ENCODE measurements at regions not wholly inside any gene's neighbourhood (a gene's known extent, or its start where the extent isn't known, plus 50 kb on each side); places are given as distances from the start of the nearest gene placed in this dataset.
A peak's percentile ranks its signal among the peaks of the same experiment; 100 is the strongest.

GRCh38 chr15:85298366-85298765 is 82.0 kb upstream of the AKAP13 start:
- ATAC-seq = no peak
- intact Hi-C loops (cut with DNase I) = loop anchor here (10.0 kb wide), 1 partner anchor 196 kb away; no protein-coding TSS in a partner anchor
- DNase-seq (ENCODE audit: low spot score) = no peak

DNA sequence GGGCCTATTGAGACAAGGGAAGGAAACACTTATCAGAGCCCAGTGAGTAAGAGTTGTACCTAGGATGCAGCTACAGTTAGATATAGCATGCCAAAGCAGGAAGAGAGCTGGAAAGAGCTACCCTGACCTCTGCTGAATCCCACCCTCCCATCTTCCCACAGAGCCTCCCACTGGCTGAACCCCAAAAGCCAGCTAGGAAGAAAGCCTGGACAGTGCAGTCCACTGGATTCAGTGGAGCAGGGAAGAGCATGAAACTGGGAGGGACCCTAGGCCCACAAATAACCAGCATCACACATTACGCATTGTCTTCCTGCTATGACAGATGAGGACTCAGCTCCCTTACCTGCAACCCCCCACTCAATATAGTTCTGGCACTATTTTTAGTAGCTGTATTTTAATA is 81.5 kb upstream of the AKAP13 start:
- intact Hi-C loops (cut with DNase I) = loop anchor here (10.0 kb wide), 1 partner anchor 196 kb away; no protein-coding TSS in a partner anchor
- DNase-seq (ENCODE audit: low spot score) = no peak
- ATAC-seq = no peak

GRCh38 chr15:85302271-85302670 is 78.1 kb upstream of the AKAP13 start:
- no peak for ATAC-seq
- no peak for DNase-seq (ENCODE audit: low spot score)
- intact Hi-C loops (cut with DNase I) = no loop called here

- intact Hi-C loops (cut with DNase I) = no loop called here
- DNase-seq (ENCODE audit: low spot score) (no peak), ATAC-seq (no peak)
These were observed 75.4 kb upstream of the AKAP13 start for GRCh38 chr15:85305050-85305449.

GRCh38 chr15:85306946-85307686 is 73.3 kb upstream of the AKAP13 start:
- intact Hi-C loops (cut with DNase I) = no loop called here
- no peak for ATAC-seq
- no peak for DNase-seq (ENCODE audit: low spot score)

GRCh38 chr15:85307687-85308045 is 72.7 kb upstream of the AKAP13 start:
- intact Hi-C loops (cut with DNase I) = no loop called here
- DNase-seq (ENCODE audit: low spot score) (no peak), ATAC-seq (no peak)

GRCh38 chr15:85311647-85312046 is 68.8 kb upstream of the AKAP13 start:
- intact Hi-C loops (cut with DNase I) = no loop called here
- DNase-seq (ENCODE audit: low spot score) (no peak), ATAC-seq (no peak)

- ATAC-seq = no peak
- intact Hi-C loops (cut with DNase I) = no loop called here
- DNase-seq (ENCODE audit: low spot score) = no peak
These were observed 67.9 kb upstream of the AKAP13 start for GRCh38 chr15:85312486-85312885.

- intact Hi-C loops (cut with DNase I) = no loop called here
- DNase-seq (ENCODE audit: low spot score) = no peak
- ATAC-seq = peak; percentile 44
These were observed 67.5 kb upstream of the AKAP13 start for GRCh38 chr15:85312929-85313331.

- DNase-seq (ENCODE audit: low spot score) (no peak), ATAC-seq (no peak)
- intact Hi-C loops (cut with DNase I) = no loop called here
These were observed 67.1 kb upstream of the AKAP13 start for GRCh38 chr15:85313339-85313738.

GRCh38 chr15:85314146-85314545 is 66.3 kb upstream of the AKAP13 start:
- no peak for ATAC-seq
- intact Hi-C loops (cut with DNase I) = no loop called here
- DNase-seq (ENCODE audit: low spot score) = no peak

DNA sequence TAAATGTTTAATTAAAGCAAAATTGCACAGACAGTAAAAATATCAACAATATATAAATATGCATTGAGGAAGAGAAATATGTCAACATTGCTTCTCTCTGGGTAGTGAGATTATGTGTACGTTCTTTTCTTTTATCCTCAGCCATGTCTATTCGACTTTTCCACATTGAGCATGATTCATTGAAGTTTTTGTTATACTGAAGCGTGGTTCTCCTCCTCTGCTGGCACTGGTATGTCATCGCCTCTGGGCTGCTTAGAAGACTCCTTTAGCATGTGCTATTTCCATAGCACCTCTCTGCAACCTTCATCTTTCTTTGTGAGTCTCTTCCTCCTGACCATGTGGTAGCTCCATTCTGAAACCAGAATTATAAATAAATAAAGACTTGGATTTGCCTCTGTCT is 65.8 kb upstream of the AKAP13 start:
- ATAC-seq (no peak), DNase-seq (ENCODE audit: low spot score) (no peak)
- intact Hi-C loops (cut with DNase I) = no loop called here

DNA sequence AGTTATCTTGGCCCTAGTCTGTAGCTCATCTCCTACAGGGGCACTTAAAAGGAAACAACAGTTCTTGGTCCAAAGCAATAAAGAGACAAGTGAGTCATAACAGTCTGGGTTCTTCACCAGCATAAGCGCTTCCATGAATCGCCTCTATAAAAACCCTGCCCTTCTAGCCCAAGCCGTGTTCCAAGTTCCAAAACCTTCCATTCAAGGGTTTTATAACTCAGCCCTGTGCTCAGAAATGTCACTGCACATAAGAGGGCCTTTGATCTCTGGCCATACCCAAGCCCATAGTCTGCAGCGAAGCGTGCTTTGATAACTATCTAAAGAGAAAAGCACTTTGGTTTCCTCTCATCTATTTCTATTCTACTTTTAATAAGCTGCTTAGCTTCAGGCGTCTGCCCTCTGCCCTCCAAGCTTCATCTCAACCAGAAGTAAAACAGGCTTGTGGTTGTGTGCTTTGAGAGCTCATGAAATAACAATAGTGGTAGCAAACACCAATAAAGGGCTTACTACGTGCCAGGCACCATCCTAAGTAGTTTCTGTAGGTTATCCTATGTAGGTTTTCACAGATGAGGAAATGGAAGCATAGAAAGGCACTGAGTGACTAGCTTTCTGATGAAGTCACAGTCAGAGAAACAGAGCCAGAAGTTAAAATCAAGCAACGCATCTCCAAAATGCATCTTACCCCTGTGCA is 64.0 kb upstream of the AKAP13 start:
- intact Hi-C loops (cut with DNase I) = no loop called here
- ATAC-seq (peak; percentile 80), DNase-seq (ENCODE audit: low spot score) (no peak)

DNA sequence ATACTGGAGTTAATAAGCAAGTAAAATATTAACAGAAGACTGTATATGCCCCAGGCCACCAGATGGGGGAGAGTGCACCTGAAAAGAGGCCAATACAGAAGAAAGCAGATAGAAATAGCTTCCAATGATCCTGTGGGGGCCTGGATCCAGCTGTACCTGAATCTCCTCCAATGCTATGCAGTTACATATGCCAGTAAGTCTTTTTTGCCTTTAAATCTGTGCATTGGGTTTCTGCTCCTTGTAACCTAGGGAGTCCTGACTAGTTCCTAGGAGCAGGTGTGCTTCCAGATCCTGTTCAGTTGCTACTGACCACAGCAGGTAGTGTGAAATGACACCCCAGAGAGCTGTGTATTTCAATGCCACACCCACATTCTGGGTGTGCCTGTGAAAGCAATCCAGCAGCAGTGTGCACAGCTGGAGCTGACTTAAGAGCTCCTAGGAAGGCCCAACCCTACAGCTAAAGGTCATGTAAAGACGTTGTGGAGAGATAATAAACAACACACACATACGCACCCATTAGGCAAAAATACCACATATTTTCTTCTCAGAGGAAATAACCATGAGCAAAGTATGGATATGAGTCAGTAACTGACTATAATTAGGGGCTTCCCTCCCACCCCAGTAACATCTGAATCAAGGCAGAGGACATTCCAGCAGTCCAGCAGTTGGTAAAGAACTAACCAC is 62.2 kb upstream of the AKAP13 start:
- ATAC-seq (peak; percentile 87), DNase-seq (ENCODE audit: low spot score) (no peak)
- intact Hi-C loops (cut with DNase I) = no loop called here

GRCh38 chr15:85318732-85319076 is 61.7 kb upstream of the AKAP13 start:
- intact Hi-C loops (cut with DNase I) = no loop called here
- no peak for ATAC-seq

GRCh38 chr15:85324202-85324601 is 56.2 kb upstream of the AKAP13 start:
- no peak for ATAC-seq
- intact Hi-C loops (cut with DNase I) = no loop called here
- no peak for DNase-seq (ENCODE audit: low spot score)

More at GRCh38 chr15:85318732-85319076, 61.7 kb upstream of the AKAP13 start:
- no peak for DNase-seq (ENCODE audit: low spot score)

- DNase-seq (ENCODE audit: low spot score) = no peak
- no peak for ATAC-seq
- intact Hi-C loops (cut with DNase I) = no loop called here
These were observed 54.6 kb upstream of the AKAP13 start for GRCh38 chr15:85325834-85326233.

DNA sequence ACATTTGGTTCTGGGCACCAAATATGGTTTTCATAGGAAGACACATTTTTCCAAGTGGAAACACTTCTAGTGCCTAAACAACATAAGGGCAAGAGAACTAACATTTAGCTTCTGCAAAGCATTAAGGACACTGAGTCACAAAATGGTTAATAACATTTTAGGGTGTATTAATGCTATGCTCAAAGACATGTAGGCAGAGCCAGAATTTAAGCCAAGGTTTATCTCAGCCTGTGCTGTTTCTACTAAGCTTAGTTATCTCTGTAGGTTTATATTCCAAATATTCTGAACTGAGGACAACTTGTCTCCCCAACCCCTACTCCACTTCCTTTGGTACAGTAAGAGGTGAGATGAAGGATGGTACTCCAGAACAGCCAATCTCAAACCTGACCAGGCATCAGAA is 54.1 kb upstream of the AKAP13 start:
- intact Hi-C loops (cut with DNase I) = no loop called here
- DNase-seq (ENCODE audit: low spot score) (no peak), ATAC-seq (no peak)

DNA sequence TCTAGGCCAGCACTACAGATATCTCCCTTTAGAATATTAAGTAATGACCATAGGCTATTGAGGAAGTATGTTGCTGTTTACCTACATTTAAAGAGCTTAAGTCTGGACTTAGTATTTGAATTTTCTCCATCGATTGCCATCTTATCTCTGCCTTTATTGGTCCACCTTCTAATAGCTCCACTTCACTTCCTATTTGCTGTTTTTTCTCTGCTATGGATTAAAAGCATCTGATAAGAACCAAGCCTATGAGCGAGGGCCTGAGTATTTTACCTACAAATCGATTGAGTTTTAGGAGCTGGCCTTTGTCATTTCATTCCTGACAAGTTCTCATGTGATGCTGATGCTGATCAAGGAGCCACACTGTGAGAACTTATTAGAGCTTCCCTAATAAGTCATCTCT is 52.6 kb upstream of the AKAP13 start:
- ATAC-seq (no peak), DNase-seq (ENCODE audit: low spot score) (no peak)
- intact Hi-C loops (cut with DNase I) = no loop called here

Measured in sciatic nerve (tissue), 2 donors.